ENCODE measurements at regions not wholly inside any gene's neighbourhood (a gene's known extent, or its start where the extent isn't known, plus 50 kb on each side); places are given as distances from the start of the nearest gene placed in this dataset.

GRCh38 chr7:156559001-156559400 lies 81.6 kb upstream of the RNF32 start:
- no peak for ATAC-seq
- no peak overlapping the region for H3K27ac ChIP-seq (ENCODE audit: low read length)
- H3K4me1 ChIP-seq (ENCODE audit: control insufficient read depth, insufficient read depth, low read length) = no peaks in the 10 kb centered on the region
- no peak for DNase-seq (ENCODE audit: low read depth, low spot score)
- BruUV-seq (replicated peaks) = no TSS peak
- H3K4me3 ChIP-seq (ENCODE audit: low read depth in 2 of 2, low read length in 2 of 2) = no peak overlapping the region
- intact Hi-C loops (cut with micrococcal nuclease; ENCODE audit: unreplicated experiment) (no loop called here), in situ Hi-C loops (cut with HindIII; ENCODE audit: low pct_unique_long_range_greater_than_20kb, low sequenced_read_pairs) (no loop called here)
- no peaks in the 10 kb centered on the region for H3K36me3 ChIP-seq (ENCODE audit: control insufficient read depth, insufficient read depth, low read length)
- TF ChIP-seq CTCF (IDR thresholded peaks at IDR 0.05) = no peak
- no peak for TF ChIP-seq SIN3A (IDR thresholded peaks at IDR 0.05; ENCODE audit: borderline replicate concordance, insufficient read depth, low read depth, low read length)
- no peak for TF ChIP-seq TCF7L2 (IDR thresholded peaks at IDR 0.05; ENCODE audit: low read depth, low read length)
- no peak for TF ChIP-seq REST (IDR thresholded peaks at IDR 0.05; ENCODE audit: insufficient read depth in 1 of 2, low read depth in 2 of 2, low read length in 1 of 2)
- no peak for TF ChIP-seq POLR2AphosphoS5 (IDR thresholded peaks at IDR 0.05; ENCODE audit: low read depth, low read length)
- H3K27me3 ChIP-seq (ENCODE audit: control insufficient read depth, insufficient read depth, low read length) = no peaks in the 10 kb centered on the region
- H3K9me3 ChIP-seq (ENCODE audit: control insufficient read depth, insufficient read depth, low read depth, low read length) = no peaks in the 10 kb centered on the region
- ChIA-PET CTCF (no interaction called here), POLR2A (no interaction called here)

DNA sequence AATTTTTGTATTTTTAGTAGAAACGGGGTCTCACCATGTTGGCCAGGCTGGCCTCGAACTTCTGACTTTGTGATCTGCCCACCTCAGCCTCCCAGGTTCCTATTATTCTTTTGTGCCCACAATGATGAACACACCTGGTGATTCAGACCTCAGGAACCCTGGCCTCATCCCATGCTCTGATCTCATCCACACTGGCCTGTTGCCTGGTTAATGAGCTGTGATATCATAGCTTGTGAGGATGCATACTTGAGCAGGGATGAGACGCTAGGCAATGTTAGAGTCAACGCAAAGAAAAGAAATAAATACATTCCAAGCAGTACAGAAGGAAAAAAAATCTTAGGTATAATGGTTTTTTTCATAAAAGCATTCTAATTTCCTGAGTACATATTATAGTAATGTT lies 82.4 kb upstream of the RNF32 start:
- no peak for TF ChIP-seq POLR2AphosphoS5 (IDR thresholded peaks at IDR 0.05; ENCODE audit: low read depth, low read length)
- no peak for TF ChIP-seq SIN3A (IDR thresholded peaks at IDR 0.05; ENCODE audit: borderline replicate concordance, insufficient read depth, low read depth, low read length)
- no peak for TF ChIP-seq TCF7L2 (IDR thresholded peaks at IDR 0.05; ENCODE audit: low read depth, low read length)
- TF ChIP-seq CTCF (IDR thresholded peaks at IDR 0.05) = no peak
- TF ChIP-seq REST (IDR thresholded peaks at IDR 0.05; ENCODE audit: insufficient read depth in 1 of 2, low read depth in 2 of 2, low read length in 1 of 2) = no peak
- in situ Hi-C loops (cut with HindIII; ENCODE audit: low pct_unique_long_range_greater_than_20kb, low sequenced_read_pairs) = no loop called here
- no peaks in the 10 kb centered on the region for H3K27me3 ChIP-seq (ENCODE audit: control insufficient read depth, insufficient read depth, low read length)
- intact Hi-C loops (cut with micrococcal nuclease; ENCODE audit: unreplicated experiment) = no loop called here
- peak; percentile 94 for DNase-seq (ENCODE audit: low read depth, low spot score)
- ATAC-seq = peak; percentile 82; the same call in 1 of the 2 replicates
- CTCF ChIA-PET = interaction anchor here (0.6 kb wide), 1 partner anchor 12 kb away, joined by 4 read pairs; no protein-coding TSS in a partner anchor
- H3K9me3 ChIP-seq (ENCODE audit: control insufficient read depth, insufficient read depth, low read depth, low read length) = no peaks in the 10 kb centered on the region
- H3K27ac ChIP-seq (ENCODE audit: low read length) = no peak overlapping the region
- POLR2A ChIA-PET = no interaction called here
- H3K4me3 ChIP-seq (ENCODE audit: low read depth in 2 of 2, low read length in 2 of 2) = no peak overlapping the region
- H3K4me1 ChIP-seq (ENCODE audit: control insufficient read depth, insufficient read depth, low read length) = no peaks in the 10 kb centered on the region
- H3K36me3 ChIP-seq (ENCODE audit: control insufficient read depth, insufficient read depth, low read length) = no peaks in the 10 kb centered on the region
- BruUV-seq (replicated peaks) = no TSS peak

All from Panc1 (cell line).